GM12891 (cell line): ENCODE measurements at regions not wholly inside any gene's neighbourhood (a gene's known extent, or its start where the extent isn't known, plus 50 kb on each side); places are given as distances from the start of the nearest gene placed in this dataset.

Experiments
- DNase-seq: peaks from one replicate; pipeline ENCODE4 v3.0.0; 2011; ENCODE audit warnings: low spot score; ENCODE audit not compliant: insufficient read length
- FAIRE-seq: peaks from 2 replicates; lab custom pipeline; 2011; peaks lifted over from hg19 to GRCh38; lab: Jason Lieb, UNC
- PAX5 ChIP-seq: IDR thresholded peaks from 2 replicates; pipeline ENCODE4 v1.6.1; 2011; ENCODE audit warnings: low read length, moderate library complexity, mild to moderate bottlenecking; ENCODE audit not compliant: insufficient read depth, severe bottlenecking
- POLR2A ChIP-seq: IDR thresholded peaks from 2 replicates; pipeline ENCODE4 v1.6.1; 2011; ENCODE audit warnings: low read depth, low read length, control low read depth
- POLR2AphosphoS5 ChIP-seq: IDR thresholded peaks from 2 replicates; pipeline ENCODE4 v1.6.1; 2011; ENCODE audit warnings: low read depth, low read length, control low read depth
- POU2F2 ChIP-seq: IDR thresholded peaks from 2 replicates; pipeline ENCODE4 v1.6.1; 2011; ENCODE audit warnings: low read depth, mild to moderate bottlenecking, control low read depth, low read length, moderate library complexity
- SPI1 ChIP-seq: IDR thresholded peaks from 2 replicates; pipeline ENCODE4 v1.6.1; 2011; ENCODE audit warnings: low read depth, low read length, control low read depth
- TAF1 ChIP-seq: IDR thresholded peaks from 2 replicates; pipeline ENCODE4 v1.6.1; 2011; ENCODE audit warnings: low read depth, low read length, control low read depth

DNA sequence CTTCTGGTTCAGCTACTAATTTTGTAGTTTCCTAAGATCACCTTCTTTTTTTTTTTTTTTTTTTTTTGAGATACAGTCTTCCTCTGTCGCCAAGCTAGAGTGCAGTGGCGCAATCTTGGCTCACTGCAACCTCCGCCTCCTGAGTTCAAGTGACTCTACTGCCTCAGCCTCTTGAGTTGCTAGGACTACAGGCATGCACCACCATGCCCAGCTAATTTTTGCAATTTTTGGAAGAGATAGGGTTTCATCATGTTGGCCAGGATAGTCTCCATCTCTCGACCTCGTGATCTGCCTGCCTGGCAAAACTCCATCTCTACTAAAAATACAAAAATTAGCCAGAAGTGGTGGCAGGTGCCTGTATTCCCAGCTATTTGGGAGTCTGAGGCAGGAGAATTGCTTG lies 301.5 kb upstream of the TFPI start:
- DNase-seq (no peak), FAIRE-seq (no peak)
- TF ChIP-seq TAF1 (no peak), POLR2A (no peak), PAX5 (no peak), POU2F2 (no peak), POLR2AphosphoS5 (no peak), SPI1 (no peak)

GRCh38 chr2:187857826-187858225 lies 303.6 kb upstream of the TFPI start:
- DNase-seq (no peak), FAIRE-seq (no peak)
- no peak for TF ChIP-seq POU2F2
- no peak for TF ChIP-seq TAF1
- TF ChIP-seq POLR2A = no peak
- no peak for TF ChIP-seq PAX5
- no peak for TF ChIP-seq SPI1
- no peak for TF ChIP-seq POLR2AphosphoS5

DNA sequence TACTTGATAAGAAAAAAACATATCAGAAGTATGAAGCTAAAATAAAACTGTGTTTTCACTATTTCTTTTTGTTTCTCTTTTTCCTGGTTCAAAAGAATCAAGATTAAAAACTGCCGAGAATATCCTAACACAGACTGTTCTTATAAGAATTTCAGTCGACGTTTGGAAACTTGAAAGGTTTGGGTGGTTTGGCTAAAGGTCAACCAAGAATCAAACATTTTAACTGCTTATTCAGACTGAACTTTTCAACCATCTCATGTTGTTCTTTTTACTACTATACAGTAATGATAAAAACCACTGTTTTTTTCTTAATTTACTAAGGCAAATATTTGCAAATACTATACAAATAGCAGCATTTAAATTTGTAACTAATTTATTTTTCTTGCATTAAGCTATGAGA lies 308.5 kb upstream of the TFPI start:
- DNase-seq (no peak), FAIRE-seq (no peak)
- no peak for TF ChIP-seq POLR2A
- TF ChIP-seq POU2F2 = no peak
- no peak for TF ChIP-seq SPI1
- no peak for TF ChIP-seq TAF1
- TF ChIP-seq PAX5 = no peak
- no peak for TF ChIP-seq POLR2AphosphoS5

- no peak for FAIRE-seq
- TF ChIP-seq TAF1 (no peak), POLR2AphosphoS5 (no peak), POU2F2 (no peak), PAX5 (no peak), SPI1 (no peak), POLR2A (no peak)
- DNase-seq = no peak
Measured at GRCh38 chr2:187865025-187865424, 310.8 kb upstream of the TFPI start.

- FAIRE-seq = no peak
- no peak for DNase-seq
- TF ChIP-seq TAF1 = no peak
- no peak for TF ChIP-seq POLR2A
- no peak for TF ChIP-seq POLR2AphosphoS5
- no peak for TF ChIP-seq SPI1
- TF ChIP-seq PAX5 = no peak
- no peak for TF ChIP-seq POU2F2
Measured at GRCh38 chr2:187867165-187867564, 312.9 kb upstream of the TFPI start.

DNA sequence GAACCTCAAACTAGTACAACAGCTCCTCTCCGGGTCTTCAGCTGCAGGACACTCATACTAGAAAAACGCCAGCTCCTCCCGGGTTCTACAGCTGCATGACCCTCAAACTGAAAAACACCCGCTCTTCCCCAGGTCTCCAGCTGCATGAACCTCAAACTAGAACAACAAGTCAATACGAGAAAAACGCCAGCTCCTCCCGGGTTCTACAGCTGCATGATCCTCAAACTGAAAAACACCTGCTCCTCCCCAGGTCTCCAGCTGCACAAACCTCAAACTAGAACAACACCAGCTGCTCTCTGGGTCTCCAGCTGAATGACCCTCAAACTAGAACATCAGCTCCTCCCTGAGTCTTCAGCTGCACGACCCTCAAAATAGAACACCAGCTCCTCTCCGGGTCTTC lies 315.0 kb upstream of the TFPI start:
- no peak for DNase-seq
- TF ChIP-seq TAF1 = no peak
- no peak for TF ChIP-seq SPI1
- TF ChIP-seq POLR2AphosphoS5 = no peak
- no peak for TF ChIP-seq PAX5
- TF ChIP-seq POU2F2 = no peak
- no peak for TF ChIP-seq POLR2A
- no peak for FAIRE-seq

DNA sequence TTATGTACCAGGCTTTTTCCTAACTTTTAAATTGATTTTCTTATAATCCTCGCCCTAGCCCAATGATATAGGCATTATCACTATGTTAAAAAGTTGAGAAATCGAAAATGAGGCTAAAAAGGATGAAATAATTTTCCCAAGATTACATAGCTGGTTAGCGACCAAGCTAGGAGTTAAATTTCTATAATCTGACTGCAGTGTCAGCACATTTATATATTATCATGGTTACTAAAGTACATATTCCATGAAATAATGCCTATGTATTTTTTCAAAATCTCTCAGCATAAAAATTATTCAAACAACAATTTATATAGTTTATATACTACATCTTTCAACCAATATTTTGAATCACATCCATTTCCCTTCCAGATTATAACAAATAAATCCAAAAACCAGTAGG lies 317.3 kb upstream of the TFPI start:
- FAIRE-seq (no peak), DNase-seq (no peak)
- TF ChIP-seq PAX5 = no peak
- no peak for TF ChIP-seq POLR2A
- no peak for TF ChIP-seq POU2F2
- no peak for TF ChIP-seq POLR2AphosphoS5
- TF ChIP-seq TAF1 = no peak
- TF ChIP-seq SPI1 = no peak

GRCh38 chr2:187873132-187873531 lies 318.9 kb upstream of the TFPI start:
- FAIRE-seq (no peak), DNase-seq (no peak)
- TF ChIP-seq TAF1 = no peak
- TF ChIP-seq POLR2A = no peak
- no peak for TF ChIP-seq POU2F2
- TF ChIP-seq SPI1 = no peak
- no peak for TF ChIP-seq POLR2AphosphoS5
- TF ChIP-seq PAX5 = no peak

- no peak for FAIRE-seq
- TF ChIP-seq SPI1 (no peak), POLR2A (no peak), PAX5 (no peak), TAF1 (no peak), POLR2AphosphoS5 (no peak), POU2F2 (no peak)
Measured at GRCh38 chr2:187874786-187875185, 320.6 kb upstream of the TFPI start.

More at GRCh38 chr2:187874786-187875185, 320.6 kb upstream of the TFPI start:
- DNase-seq = no peak
